GM18858 (cell line): ENCODE measurements at regions not wholly inside any gene's neighbourhood (a gene's known extent, or its start where the extent isn't known, plus 50 kb on each side); places are given as distances from the start of the nearest gene placed in this dataset.
"Not testable (repeated sequence)": the region's sequence is repeated elsewhere in the genome, so short reads cannot be mapped to it uniquely, and the experiment has no call there.

ENCODE experiments used
- ATAC-seq: cut with Tn5 transposase; IDR thresholded peaks from one replicate; pipeline ENCODE4 v1.9.1; 2021; ENCODE audit not compliant: unreplicated experiment

- ATAC-seq: not testable (repeated sequence)
Measured at GRCh38 chr15:84152381-84152979, 83.1 kb upstream of the GOLGA6L4 start.

- not testable (repeated sequence) for ATAC-seq
Measured at GRCh38 chr15:84153655-84154140, 81.9 kb upstream of the GOLGA6L4 start.

GRCh38 chr15:84154314-84154713 is 81.3 kb upstream of the GOLGA6L4 start:
- ATAC-seq: not testable (repeated sequence)

GRCh38 chr15:84154787-84155186 is 80.8 kb upstream of the GOLGA6L4 start:
- not testable (repeated sequence) for ATAC-seq

- not testable (repeated sequence) for ATAC-seq
Measured at GRCh38 chr15:84155792-84156587, 79.6 kb upstream of the GOLGA6L4 start.

- not testable (repeated sequence) for ATAC-seq
Measured at GRCh38 chr15:84156588-84156840, 79.1 kb upstream of the GOLGA6L4 start.

- ATAC-seq: not testable (repeated sequence)
Measured at GRCh38 chr15:84157056-84157632, 78.4 kb upstream of the GOLGA6L4 start.

- not testable (repeated sequence) for ATAC-seq
Measured at GRCh38 chr15:84157857-84158256, 77.7 kb upstream of the GOLGA6L4 start.

GRCh38 chr15:84159346-84160269 is 76.0 kb upstream of the GOLGA6L4 start:
- ATAC-seq: not testable (repeated sequence)

- ATAC-seq: not testable (repeated sequence)
Measured at GRCh38 chr15:84164423-84165292, 70.9 kb upstream of the GOLGA6L4 start.

GRCh38 chr15:84170029-84170428 is 65.5 kb upstream of the GOLGA6L4 start:
- not testable (repeated sequence) for ATAC-seq

GRCh38 chr15:84173231-84173610 is 62.4 kb upstream of the GOLGA6L4 start:
- not testable (repeated sequence) for ATAC-seq
